ENCODE measurements at regions not wholly inside any gene's neighbourhood (a gene's known extent, or its start where the extent isn't known, plus 50 kb on each side); places are given as distances from the start of the nearest gene placed in this dataset.

DNA sequence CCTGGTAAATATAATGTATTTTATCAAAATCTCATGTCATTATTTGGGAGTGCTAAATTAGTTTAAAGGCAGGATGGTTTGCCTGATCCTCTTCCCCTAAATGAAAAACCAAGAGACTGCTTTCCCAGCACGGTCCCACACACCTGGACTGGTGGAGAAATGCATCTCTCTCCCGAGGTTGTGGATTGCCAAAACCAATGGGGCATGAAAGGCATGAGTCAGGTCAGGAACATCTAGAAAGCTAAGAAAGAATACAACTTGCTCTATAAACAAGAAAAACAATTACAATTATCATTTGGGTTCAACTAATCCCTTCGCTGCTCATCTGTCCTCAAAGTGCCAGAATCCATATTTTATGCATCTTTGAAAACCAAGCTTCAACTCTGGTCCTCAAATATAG, 308.3 kb upstream of the IRAK1BP1 start:
- TF ChIP-seq, protein P1, sequence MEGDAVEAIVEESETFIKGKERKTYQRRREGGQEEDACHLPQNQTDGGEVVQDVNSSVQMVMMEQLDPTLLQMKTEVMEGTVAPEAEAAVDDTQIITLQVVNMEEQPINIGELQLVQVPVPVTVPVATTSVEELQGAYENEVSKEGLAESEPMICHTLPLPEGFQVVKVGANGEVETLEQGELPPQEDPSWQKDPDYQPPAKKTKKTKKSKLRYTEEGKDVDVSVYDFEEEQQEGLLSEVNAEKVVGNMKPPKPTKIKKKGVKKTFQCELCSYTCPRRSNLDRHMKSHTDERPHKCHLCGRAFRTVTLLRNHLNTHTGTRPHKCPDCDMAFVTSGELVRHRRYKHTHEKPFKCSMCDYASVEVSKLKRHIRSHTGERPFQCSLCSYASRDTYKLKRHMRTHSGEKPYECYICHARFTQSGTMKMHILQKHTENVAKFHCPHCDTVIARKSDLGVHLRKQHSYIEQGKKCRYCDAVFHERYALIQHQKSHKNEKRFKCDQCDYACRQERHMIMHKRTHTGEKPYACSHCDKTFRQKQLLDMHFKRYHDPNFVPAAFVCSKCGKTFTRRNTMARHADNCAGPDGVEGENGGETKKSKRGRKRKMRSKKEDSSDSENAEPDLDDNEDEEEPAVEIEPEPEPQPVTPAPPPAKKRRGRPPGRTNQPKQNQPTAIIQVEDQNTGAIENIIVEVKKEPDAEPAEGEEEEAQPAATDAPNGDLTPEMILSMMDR (IDR thresholded peaks at IDR 0.05), result no peak
- no peak for TF ChIP-seq POLR2A (IDR thresholded peaks at IDR 0.05)

Data from thyroid gland (tissue), 4 donors.